IPS DF 19.7 (cell line): ENCODE measurements at regions not wholly inside any gene's neighbourhood (a gene's known extent, or its start where the extent isn't known, plus 50 kb on each side); places are given as distances from the start of the nearest gene placed in this dataset.
A peak's percentile ranks its signal among the peaks of the same experiment; 100 is the strongest.
"Not testable (repeated sequence)": the region's sequence is repeated elsewhere in the genome, so short reads cannot be mapped to it uniquely, and the experiment has no call there.

Experiments used
- DNase-seq: peaks from one replicate; pipeline ENCODE4 v3.0.0-alpha.2; 2013; ENCODE audit warnings: low read depth, low spot score

DNA sequence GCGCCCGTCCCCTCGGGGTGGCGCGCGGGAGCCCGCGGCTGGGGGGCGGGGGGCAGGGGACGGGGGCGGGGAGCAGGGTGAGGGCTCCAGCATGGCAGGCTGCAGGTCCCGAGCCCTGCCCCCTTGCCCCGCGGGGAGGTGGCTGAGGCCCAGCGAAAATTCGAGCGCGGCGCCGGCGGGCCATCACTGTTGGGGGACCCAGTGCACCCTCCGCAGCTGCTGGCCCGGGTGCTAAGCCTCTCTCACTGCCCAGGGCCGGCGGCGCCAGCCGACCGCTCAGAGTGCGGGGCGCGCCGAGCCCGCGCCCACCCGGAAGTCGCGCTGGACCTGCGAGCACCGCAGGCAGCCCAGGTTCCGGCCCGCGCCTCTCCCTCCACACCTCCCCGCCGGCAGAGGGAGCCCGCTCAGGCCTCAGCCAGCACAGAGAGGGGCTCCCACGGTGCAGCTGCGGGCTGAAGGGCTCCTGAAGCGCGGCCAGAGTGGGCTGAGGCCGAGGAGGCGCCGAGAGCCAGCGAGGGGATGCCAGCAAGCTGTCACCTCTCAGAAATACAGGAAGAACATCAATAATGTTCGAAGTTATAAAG lies 290.8 kb upstream of the PRSS16 start:
- DNase-seq: peak; percentile 23

DNA sequence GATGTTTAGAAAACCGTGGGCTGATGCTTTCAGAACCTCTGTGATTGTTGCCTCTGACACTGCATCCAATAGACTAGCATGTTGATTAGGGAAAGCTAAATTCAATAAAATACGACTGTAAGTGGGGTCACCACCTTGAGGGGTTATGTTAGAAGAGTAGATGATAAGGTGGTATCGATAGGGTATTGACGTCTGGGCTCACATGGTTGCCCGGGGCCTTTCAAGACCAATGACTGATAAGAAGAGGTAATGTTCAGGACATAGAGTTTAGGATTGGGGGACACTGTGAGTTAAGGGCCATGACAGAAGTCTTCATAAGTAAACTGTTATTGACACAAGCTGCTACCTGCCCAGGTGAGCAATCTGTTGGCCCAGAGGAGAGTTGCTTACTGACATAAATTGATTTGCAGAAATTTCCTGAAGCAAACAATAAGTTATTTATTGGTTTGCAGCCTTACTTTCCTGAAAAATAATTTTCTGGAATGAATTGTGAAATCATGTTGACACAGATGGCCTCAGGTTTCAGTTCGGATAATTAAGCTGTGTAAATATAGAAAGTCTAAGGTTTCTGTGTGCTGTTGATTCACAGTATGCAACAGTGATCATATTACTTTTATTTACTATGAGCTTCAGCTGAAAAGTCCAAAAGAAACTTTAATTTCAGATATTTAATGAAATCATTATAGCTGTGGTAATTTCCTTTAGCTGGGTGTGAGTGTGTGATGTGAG lies 289.9 kb upstream of the PRSS16 start:
- not testable (repeated sequence) for DNase-seq

DNA sequence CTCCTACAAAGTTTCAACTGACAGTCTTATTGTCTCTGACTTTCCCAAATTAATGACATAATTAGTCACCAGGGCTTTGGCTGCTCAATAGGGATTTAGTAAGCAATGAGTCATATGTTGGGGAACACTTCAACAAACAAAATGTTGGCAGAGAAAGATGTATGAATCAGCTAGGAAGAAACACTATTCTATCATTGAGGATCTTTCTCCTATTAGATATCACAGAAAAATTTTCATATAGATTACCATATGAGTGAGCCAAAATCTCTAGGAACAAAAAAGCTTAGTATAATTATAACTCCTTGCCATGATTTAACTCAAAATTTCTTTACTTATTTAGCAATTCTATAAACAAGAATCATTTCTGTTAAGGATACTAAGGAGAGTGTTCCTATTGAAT lies 286.3 kb upstream of the PRSS16 start:
- DNase-seq: not testable (repeated sequence)

DNA sequence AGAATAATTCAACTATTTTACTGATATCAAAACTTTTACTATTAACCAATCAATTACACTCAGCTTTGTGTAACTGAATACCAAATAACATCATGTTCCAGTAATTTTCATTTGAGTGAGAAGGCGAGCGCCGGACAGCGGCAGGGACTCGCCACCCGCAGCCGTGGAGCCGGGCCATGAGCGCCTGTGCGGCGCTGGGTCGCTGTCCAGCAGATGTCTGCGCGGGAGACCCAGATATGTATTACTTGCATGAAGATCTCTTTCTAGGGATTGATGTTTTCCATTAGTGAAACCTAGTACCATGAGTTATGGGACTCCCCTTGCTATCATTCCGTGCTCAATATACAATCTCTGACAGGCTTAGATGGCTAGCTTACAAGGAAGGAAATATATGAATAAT lies 245.1 kb upstream of the PRSS16 start:
- DNase-seq: no peak

DNA sequence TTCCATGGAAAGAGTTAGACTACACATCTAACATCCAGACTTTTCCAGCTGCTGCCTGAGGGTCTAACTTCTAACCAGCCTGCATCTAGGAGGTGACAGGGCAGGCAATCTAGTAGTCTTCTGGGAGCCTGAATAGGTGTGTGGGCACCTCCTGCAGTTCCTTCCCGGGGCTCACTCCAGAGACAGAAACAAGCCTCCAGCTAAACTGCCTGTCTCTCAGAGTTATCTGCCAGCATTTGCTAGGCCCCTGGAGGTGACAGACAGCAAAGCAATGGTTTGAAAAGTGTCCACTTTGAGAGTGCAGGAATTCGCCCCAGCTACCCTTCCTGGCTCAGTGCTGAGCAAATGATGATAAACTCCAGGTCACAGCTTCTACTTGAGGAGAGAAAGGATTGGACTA lies 240.5 kb upstream of the PRSS16 start:
- no peak for DNase-seq

DNA sequence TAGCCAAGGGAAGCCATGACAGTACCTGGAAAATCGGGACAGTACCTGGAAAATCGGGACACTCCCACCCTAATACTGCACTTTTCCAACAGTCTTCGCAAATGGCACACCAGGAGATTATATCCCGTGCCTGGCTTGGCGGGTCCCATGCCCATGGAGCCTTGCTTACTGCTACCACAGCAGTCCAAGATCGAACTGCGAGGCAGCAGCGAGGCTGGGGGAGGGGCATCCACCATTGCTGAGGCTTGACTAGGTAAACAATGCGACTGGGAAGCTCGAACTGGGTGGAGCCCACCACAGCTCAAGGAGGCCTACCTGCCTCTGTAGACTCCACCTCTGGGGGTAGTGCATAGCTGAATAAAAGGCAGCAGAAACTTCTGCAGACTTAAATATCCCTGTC lies 238.9 kb upstream of the PRSS16 start:
- not testable (repeated sequence) for DNase-seq

DNA sequence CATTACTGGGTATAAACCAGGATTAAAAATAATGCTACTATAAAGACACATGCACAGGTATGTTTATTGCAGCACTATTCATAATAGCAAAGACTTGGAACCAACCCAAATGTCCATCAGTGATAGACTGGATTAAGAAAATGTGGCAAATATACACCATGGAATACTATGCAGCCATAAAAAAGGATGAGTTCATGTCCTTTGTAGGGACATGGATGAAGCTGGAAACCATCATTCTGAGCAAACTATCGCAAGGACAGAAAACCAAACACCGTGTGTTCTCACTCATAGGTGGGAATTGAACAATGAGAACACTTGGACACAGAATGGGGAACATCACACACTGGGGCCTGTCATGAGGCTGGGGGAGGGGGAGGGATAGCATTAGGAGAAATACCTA lies 233.4 kb upstream of the PRSS16 start:
- not testable (repeated sequence) for DNase-seq

DNA sequence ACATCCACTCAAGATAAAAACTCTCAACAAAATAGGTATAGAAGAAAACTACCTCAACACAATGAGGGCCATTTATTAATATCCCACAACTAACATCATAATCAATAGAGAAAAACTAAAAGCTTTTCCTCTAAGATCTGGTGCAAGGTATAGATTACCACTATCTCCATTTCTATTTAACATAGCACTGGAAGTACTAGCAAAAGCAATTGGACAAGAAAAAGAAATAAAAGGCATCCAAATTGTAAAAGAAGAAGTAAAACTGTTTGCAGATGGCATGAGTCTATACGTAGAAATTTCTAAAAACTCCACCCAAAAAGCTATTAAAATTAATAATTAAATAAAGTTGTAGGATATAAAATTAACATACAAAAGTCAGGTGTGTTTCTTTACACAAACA lies 230.8 kb upstream of the PRSS16 start:
- DNase-seq: no peak

DNA sequence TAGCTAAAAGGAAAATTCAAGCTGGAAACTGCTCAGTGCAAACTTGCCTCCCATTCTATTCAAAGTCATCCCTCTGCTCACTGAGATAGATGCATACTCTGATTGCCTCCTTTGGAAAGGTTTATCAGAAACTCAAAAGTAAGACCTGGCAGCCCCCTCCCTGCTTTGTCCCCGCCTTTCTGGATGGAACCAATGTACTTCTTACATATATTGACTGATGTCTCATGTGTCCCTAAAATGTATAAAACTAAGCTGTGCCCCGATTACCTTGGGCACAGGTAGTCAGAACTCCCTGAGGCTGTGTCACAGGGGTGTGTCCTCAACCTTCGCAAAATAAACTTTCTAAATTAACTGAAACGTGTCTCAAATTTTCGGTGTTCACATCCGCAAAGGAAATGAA lies 229.1 kb upstream of the PRSS16 start:
- DNase-seq: not testable (repeated sequence)

DNA sequence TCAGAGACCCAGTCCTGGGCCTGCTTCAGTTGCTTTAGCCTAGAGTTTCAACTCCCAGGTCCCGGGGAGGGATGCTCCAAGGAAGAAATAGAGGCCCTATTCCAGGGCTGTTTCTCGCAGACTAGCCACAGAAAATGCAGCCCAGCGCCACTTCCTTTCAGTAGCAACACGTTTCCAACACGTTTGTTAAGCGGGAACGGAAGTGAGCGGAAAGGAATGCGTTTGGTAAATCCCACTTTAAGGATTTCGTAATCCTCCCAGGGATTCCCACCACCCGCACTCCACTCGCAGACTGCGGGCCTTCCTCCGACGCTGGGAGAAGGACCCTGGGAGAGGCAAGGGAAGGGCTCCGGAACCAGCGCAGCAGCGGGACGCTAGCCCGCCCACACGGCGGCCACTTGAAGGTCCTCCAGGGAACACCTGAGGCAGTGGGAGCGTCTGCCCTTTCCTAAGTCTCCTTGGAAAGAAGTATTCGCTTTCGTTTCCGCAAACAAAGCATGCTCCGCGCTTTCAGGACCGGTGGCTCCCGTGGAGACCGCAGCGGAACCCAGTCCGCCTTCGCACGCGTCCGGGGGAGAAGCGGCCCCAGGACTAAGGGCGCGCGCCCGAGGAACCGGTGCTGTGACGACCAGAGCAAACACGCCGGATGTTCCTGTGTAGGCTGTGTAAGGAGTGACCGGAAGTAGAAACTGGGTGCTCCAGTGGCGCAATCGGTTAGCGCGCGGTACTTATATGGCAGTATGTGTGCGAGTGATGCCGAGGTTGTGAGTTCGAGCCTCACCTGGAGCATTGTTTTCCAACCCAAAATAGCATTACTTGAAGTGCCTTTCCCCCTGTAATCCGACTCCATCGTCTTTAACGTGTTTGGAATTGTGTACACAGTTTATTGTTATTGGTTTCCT lies 227.6 kb upstream of the PRSS16 start:
- DNase-seq: peak; percentile 84

DNA sequence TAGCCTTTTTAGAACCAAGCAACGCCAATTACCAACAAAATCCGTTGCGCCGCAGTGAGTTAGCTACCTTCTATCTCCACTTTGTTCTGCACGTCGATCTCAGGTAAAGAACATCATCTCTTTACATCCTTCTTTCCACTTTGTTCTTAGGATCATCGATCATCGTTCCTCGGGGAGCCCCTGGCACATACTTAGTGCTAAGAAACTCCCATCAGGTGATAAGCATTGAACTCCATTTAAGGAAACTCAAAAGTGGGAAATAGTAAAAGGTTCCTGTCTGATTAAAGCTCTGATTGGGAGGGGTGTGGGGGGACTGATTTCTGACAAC lies 227.0 kb upstream of the PRSS16 start:
- no peak for DNase-seq

DNA sequence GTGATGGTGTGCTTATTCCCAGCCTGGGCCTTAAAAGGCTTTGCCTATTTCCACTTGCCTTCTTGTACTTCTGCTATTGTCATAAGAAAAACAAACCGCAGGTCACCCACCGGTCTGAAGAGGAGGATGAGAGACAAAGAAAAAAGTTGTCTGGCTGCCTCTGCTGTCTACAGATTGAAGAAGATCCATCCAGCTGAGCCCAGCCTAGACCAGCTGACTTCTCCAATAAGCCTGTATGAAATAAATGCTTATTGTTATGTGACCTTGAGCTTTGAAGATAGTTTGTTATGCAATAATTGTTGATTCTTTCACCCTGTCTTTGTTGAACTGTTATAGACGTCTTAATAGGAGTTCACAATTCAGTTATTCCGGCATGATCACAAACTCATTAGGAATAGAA lies 223.8 kb upstream of the PRSS16 start:
- no peak for DNase-seq

DNA sequence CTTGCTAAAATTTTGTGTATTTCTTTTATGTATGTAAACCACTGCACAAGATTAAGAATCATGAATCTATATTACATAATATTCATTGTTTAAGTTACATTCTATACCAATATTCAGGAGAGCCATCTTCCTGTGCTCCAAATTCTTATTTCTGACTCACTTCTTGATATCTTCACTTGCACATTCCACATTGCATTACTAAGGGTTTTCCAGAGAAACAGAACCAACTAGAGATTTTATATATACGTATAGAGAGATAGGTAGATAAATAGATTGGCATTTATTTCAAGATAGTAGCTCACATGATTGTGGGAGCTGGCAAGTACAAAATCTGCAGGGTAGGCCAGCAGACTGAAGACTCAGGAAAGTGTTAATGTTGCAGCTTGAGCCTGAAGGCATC lies 222.2 kb upstream of the PRSS16 start:
- DNase-seq: no peak

DNA sequence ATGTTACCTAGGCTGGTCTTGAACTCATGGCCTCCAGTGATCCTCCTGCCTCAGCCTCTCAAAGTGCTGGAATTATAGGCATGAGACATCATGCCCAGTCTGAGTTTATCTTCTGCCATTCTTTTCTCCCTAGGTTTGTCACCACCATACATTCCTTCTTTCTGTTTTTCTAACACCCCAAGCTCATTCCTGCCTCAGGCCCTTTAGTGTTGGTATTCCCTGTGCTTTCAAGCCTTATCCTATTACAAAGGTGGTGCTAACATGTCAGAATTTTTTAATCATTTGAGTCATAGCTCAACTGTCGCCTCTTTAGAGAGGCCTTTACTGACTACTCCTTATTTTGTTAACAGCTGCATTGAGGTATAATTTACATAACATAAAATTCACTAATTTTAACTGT lies 221.1 kb upstream of the PRSS16 start:
- DNase-seq: no peak

DNA sequence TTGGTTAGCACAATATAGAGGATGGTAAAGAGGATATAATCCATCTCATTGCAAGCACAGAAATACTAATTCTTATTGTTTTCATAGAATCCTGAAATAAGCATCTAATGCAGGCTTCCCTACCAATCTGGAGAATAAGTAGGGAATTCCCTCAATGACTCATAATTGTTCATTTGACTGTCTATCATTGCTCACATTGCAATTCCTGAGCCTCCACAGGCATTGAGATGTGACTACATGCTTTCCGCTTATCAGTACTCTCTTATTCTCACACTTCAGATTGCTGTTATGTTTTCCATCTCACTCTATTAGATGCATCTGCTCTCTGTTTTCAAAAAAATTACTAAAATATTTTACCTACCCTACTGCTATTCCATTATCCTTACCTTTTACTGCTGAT lies 216.2 kb upstream of the PRSS16 start:
- no peak for DNase-seq

DNA sequence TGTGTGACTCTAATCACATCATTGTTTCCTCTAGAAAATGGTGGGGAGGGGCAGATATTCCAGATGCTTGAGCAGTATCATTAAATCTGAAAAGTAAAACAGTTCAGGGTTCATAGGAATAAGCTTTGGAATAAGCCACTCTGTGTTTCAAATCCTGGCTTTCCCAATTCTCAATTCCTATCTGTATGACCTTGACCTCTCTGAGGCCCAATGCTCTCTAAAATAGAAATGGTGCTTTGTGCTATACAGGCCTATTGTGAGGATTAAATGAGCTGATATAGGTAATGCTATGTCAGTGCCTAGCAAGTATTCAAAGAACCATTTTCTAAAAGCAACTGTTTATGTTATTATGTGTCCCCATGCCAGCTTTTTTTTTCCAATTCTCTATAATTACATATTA lies 209.0 kb upstream of the PRSS16 start:
- DNase-seq: no peak

DNA sequence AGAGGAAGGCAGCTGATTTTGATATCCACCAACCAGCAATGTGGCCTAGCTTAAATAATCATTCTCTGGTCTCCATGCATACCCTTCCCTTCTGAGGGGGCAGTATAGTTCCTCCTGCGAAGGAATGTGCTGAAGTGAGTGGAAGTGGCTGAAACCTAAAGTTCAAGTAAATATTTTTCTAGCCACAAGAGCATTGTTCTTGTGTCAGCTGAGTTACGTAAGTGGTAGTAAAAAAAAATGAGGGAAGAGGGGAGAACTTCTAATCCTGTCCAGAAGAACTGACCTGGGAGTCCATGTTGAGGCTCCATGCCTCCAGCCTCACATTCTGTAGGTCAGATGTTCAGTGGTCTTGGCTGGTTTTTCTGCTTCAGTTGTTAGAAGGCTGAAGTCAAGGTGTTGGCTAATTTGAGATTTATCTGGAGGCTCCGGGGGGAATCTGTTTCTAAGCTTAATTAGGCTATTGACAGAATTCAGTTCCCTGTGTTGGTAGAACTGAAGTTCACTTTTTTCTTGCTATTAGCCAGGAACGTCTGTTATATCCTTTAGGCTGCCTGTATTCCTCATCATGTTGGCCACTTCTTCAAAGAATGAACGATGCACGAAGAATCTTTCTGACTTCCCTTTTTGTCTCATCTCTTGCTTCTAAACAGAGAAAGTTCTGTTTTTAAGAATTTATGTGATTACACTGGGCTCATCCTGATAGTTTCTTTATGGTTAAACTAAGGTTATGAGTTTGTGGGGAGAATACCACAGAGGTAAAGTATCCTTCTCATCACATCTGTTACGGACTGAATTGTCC lies 207.1 kb upstream of the PRSS16 start:
- DNase-seq: no peak

DNA sequence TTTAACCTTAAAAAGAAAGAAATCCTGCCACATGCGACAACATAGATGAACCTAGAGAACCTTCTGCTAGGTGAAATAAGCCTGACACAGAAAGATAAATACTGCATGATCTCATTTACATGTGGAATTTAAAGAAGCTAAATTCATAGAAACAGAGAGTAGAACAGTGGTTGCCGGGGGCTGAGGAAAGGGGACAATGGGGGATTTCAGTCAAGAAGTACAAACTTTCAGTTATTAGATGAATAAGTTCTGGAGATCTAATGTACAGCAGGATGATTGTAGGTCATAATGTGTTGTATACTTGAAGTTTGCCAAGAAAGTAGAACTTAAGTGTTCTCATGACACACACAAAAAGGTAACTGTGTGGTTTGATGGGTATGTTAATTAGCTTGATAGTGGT lies 204.3 kb upstream of the PRSS16 start:
- DNase-seq: no peak

DNA sequence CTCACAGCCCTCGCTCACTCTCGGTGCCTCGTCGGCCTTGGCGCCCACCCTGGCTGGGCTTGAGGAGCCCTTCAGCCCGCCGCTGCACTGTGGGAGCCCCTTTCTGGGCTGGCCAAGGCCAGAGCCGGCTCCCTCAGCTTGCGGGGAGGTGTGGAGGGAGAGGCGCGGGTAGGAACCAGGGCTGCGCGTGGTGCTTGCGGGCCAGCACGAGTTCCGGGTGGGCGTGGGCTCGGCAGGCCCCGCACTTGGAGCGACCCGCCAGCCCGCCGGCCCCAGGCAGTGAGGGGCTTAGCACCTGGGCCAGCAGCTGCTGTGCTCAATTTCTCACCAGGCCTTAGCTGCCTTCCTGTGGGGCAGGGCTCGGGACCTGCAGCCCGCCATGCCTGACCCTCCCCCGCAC lies 202.4 kb upstream of the PRSS16 start:
- DNase-seq: not testable (repeated sequence)

DNA sequence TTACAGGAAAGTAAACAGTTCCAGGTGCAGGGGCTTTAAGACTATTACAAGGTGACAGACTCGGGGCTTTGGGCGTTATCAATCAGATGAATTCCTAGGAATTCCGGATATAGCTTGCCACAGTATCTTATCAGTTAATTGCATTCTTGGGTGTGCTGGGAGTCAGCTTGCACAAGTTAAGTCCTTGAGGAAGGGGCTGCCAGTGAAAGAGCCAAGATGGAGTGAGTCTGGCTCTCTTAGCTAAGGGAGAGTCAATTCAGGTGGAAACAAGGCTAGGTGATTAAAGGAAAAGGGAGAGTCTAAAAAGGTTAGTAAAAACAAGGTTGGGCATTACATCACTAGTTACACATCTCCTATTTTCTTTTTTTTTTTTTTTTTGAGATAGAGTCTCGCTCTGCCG lies 199.8 kb upstream of the PRSS16 start:
- DNase-seq: not testable (repeated sequence)

DNA sequence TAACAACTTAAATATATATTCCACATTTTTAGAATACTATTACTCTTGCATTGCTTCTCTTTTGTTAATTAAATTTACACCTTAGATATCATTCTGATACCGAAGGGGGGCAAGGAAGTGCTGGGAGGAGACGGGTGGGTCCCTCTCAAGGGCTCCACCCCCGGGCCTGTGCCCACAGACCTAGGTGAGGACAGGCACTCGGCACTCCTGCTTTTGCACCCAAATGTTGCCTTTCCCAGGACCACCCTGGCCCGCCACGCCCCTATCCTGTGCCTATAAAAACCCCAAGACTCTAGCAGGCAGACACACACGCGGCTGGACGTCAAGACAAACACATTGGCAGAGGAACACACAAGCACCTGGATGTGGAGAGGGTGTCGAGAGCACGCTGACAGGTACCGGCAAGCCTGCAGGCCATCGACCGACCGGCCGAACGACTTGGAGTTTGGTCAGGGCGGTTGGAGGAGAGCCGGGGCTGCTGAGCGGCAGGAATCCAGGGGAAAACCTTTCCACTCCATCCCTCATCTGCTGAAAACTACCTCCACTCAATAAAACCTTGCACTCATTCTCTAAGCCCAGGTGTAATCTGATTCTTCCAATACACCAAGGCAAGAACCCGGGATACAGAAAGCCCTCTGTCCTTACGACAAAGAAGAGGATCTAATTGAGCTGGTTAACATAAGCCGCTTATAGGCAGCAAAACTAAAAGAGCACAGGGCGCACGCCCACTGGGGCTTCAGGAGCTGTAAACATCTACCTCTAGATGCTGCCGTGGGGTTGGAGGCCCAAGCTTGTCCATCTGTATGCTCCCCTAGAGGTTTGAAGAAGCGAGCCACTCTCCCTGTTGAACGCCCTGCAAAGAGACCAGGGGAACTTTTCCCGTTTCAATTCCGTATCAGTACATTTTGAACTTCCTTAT lies 197.4 kb upstream of the PRSS16 start:
- no peak for DNase-seq
